Fibroblast of villous mesenchyme (primary cell): ENCODE measurements at regions not wholly inside any gene's neighbourhood (a gene's known extent, or its start where the extent isn't known, plus 50 kb on each side); places are given as distances from the start of the nearest gene placed in this dataset.
"Not testable (repeated sequence)": the region's sequence is repeated elsewhere in the genome, so short reads cannot be mapped to it uniquely, and the experiment has no call there.

ENCODE experiments used
- DNase-seq: peaks from one replicate; pipeline ENCODE4 v3.0.0-alpha.2; 2010; ENCODE audit warnings: low read depth
- H3K4me3 ChIP-seq: 2 replicates; pipeline ENCODE4 v1.5.1; 2011; ENCODE audit warnings: low read depth, mild to moderate bottlenecking, low read length
- CTCF ChIP-seq: IDR thresholded peaks from 2 replicates; pipeline ENCODE4 v1.5.1; 2012; ENCODE audit warnings: low read depth, mild to moderate bottlenecking, low read length; ENCODE audit not compliant: insufficient read depth

DNA sequence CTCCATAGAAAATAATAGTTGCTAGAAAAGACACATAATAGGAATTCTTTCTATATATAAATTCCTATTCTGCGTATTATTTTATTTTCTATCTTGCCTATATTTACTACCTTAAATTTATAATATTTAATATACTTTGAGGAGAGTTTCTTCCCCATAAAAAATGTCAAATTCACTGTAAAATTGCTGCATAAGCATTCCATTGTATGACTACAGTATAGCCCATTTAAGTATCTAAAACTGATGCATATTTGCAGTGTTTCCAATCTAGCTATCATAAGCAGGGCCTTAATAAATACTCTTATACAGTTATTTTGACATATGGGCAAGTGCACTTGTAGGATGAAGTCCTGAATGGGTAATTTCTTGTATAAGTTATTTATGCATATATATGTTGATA lies 1088.6 kb upstream of the EPHA6 start:
- DNase-seq, result no peak
- no peak for TF ChIP-seq CTCF
- no peak overlapping the region for H3K4me3 ChIP-seq

GRCh38 chr3:95731753-95732152 lies 1082.6 kb upstream of the EPHA6 start:
- no peak for DNase-seq
- H3K4me3 ChIP-seq, result no peak overlapping the region
- no peak for TF ChIP-seq CTCF

DNA sequence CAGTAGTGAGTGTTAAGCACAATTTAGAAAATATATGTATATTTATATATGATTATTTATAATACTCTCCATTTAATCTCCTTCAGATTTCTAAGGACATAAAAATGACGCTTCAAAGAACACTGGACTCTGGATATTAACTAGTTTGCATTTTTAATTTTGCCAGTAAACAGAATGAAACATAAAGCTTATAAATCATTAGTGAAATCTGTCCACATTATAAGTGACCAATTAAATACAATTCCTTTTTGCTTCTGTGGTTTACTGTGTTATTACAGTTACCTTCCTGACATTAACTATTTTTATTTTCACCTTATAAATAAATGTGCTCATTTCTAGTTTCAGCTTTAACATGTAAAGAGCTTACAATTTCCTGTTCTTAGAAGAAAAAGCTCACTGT lies 1081.1 kb upstream of the EPHA6 start:
- no peak for TF ChIP-seq CTCF
- H3K4me3 ChIP-seq, result no peak overlapping the region
- DNase-seq, result no peak

DNA sequence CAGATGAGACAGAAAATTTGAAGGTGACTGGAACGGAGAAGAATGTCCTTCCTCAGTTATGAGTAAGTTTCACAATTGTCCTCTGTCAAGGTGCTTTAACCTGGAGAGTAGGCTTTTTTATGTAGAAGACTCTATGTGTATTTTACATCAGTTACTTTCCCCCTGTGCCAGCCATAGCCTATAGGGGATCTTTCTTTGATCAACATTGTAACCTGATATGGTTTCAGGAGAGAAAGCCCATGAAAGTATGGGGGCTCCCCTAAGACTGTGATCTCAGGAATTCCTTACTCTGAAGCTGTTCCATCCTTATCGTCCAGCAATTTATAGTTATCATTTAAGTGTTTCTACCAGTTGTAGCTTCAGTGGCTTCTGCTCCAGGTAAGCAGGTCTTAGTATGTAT lies 1076.3 kb upstream of the EPHA6 start:
- TF ChIP-seq CTCF, result no peak
- no peak overlapping the region for H3K4me3 ChIP-seq
- DNase-seq, result no peak

GRCh38 chr3:95744896-95745295 lies 1069.5 kb upstream of the EPHA6 start:
- DNase-seq, H3K4me3 ChIP-seq: not testable (repeated sequence)

DNA sequence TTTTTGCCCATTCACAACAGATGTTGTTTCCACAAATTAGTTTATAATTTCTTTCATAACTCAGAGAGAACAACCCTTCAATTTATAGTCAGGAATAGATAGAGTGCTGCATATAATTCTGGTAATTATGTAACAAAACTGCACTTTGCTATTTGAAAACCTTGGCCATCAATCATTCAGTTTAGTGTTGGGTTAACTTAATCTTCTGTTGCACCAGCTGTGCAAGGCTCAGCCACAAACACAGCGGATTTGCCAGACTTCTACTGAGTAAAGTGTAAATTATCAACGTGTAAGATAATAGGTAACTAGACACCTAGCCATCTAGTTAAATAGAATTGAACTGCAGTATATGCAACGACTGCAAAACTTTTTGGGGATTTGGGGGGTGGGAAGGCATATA lies 1064.3 kb upstream of the EPHA6 start:
- TF ChIP-seq CTCF, result no peak
- H3K4me3 ChIP-seq, result no peak overlapping the region
- peak; percentile 24 for DNase-seq

GRCh38 chr3:95751509-95751908 lies 1062.9 kb upstream of the EPHA6 start:
- no peak overlapping the region for H3K4me3 ChIP-seq
- no peak for DNase-seq
- no peak for TF ChIP-seq CTCF
